GM21717 (cell line): ENCODE measurements at regions not wholly inside any gene's neighbourhood (a gene's known extent, or its start where the extent isn't known, plus 50 kb on each side); places are given as distances from the start of the nearest gene placed in this dataset.
"Not testable (repeated sequence)": the region's sequence is repeated elsewhere in the genome, so short reads cannot be mapped to it uniquely, and the experiment has no call there.

Experiments
- ATAC-seq: cut with Tn5 transposase; IDR thresholded peaks from one replicate; pipeline ENCODE4 v1.9.1; 2021; ENCODE audit warnings: mild to moderate bottlenecking, moderate library complexity; ENCODE audit not compliant: unreplicated experiment

- no peak for ATAC-seq
Observed at GRCh38 chr4:126544276-126544675, 1088.5 kb upstream of the INTU start.

GRCh38 chr4:126546197-126546596 is 1086.6 kb upstream of the INTU start:
- ATAC-seq: not testable (repeated sequence)

GRCh38 chr4:126547352-126547751 is 1085.4 kb upstream of the INTU start:
- ATAC-seq: no peak

- ATAC-seq: no peak
Observed at GRCh38 chr4:126548890-126549289, 1083.9 kb upstream of the INTU start.

GRCh38 chr4:126552321-126552720 is 1080.4 kb upstream of the INTU start:
- ATAC-seq: no peak

- no peak for ATAC-seq
Observed at GRCh38 chr4:126553248-126553647, 1079.5 kb upstream of the INTU start.

- no peak for ATAC-seq
Observed at GRCh38 chr4:126558596-126558995, 1074.2 kb upstream of the INTU start.

- ATAC-seq: no peak
Observed at GRCh38 chr4:126559961-126560360, 1072.8 kb upstream of the INTU start.

GRCh38 chr4:126560794-126561193 is 1072.0 kb upstream of the INTU start:
- no peak for ATAC-seq

GRCh38 chr4:126563389-126563788 is 1069.4 kb upstream of the INTU start:
- no peak for ATAC-seq

GRCh38 chr4:126564283-126564854 is 1068.4 kb upstream of the INTU start:
- ATAC-seq: no peak

- ATAC-seq: no peak
Observed at GRCh38 chr4:126568652-126569570, 1063.8 kb upstream of the INTU start.

GRCh38 chr4:126572264-126572663 is 1060.5 kb upstream of the INTU start:
- ATAC-seq: no peak

GRCh38 chr4:126582737-126583136 is 1050.0 kb upstream of the INTU start:
- no peak for ATAC-seq

- peak; percentile 53 for ATAC-seq
Observed at GRCh38 chr4:126583509-126583908, 1049.2 kb upstream of the INTU start.

- no peak for ATAC-seq
Observed at GRCh38 chr4:126591583-126591982, 1041.2 kb upstream of the INTU start.

GRCh38 chr4:126592088-126592487 is 1040.7 kb upstream of the INTU start:
- ATAC-seq: no peak

GRCh38 chr4:126593626-126594025 is 1039.1 kb upstream of the INTU start:
- no peak for ATAC-seq

GRCh38 chr4:126595643-126596042 is 1037.1 kb upstream of the INTU start:
- ATAC-seq: no peak

- ATAC-seq: no peak
Observed at GRCh38 chr4:126599746-126600145, 1033.0 kb upstream of the INTU start.

GRCh38 chr4:126603210-126603609 is 1029.5 kb upstream of the INTU start:
- ATAC-seq: no peak

GRCh38 chr4:126603825-126604224 is 1028.9 kb upstream of the INTU start:
- no peak for ATAC-seq
